Heart right ventricle (tissue), 16 donors: ENCODE measurements at regions not wholly inside any gene's neighbourhood (a gene's known extent, or its start where the extent isn't known, plus 50 kb on each side); places are given as distances from the start of the nearest gene placed in this dataset.
"Not testable (repeated sequence)": the region's sequence is repeated elsewhere in the genome, so short reads cannot be mapped to it uniquely, and the experiment has no call there.

Experiments
- ATAC-seq, 8 donors: fragments of 200-7000 bp; cut with Tn5 transposase; one replicate each; pipeline ENCODE4 v1.9.1; 2020; ENCODE audit warnings: mild to moderate bottlenecking in 8 of 8, moderate library complexity in 8 of 8, moderate number of reproducible peaks in 1 of 8
- DNase-seq, 2 donors: peaks; one replicate each; pipeline ENCODE4 v3.0.0-alpha.2; 2020
- H3K27ac ChIP-seq, 10 donors: fragments of 200-600 bp; sonication (generic) in 2 of 10; one replicate each; pipeline versions ENCODE4 v1.5.0 to v1.8.0; 2020 to 2022; ENCODE audit warnings: mild to moderate bottlenecking in 3 of 10
- H3K27me3 ChIP-seq, 7 donors: fragments of 200-600 bp; one replicate each; pipeline ENCODE4 v1.8.0; 2021 to 2022; ENCODE audit warnings: mild to moderate bottlenecking in 2 of 7
- H3K36me3 ChIP-seq, 9 donors: fragments of 200-600 bp; sonication (generic) in 1 of 9; one replicate each; pipeline versions ENCODE4 v1.5.0 to v1.8.0; 2020 to 2022; ENCODE audit warnings: mild to moderate bottlenecking in 2 of 9
- H3K4me1 ChIP-seq, 9 donors: fragments of 200-600 bp; sonication (generic) in 1 of 9; one replicate each; pipeline versions ENCODE4 v1.5.0 to v1.8.0; 2020 to 2022; ENCODE audit warnings: mild to moderate bottlenecking in 4 of 9
- H3K4me3 ChIP-seq, 10 donors: fragments of 200-600 bp; sonication (generic) in 2 of 10; one replicate each; pipeline versions ENCODE4 v1.5.0 to v1.8.0; 2020 to 2022; ENCODE audit warnings: mild to moderate bottlenecking in 7 of 10, moderate library complexity in 2 of 10
- H3K9me3 ChIP-seq, 11 donors: fragments of 200-600 bp in 10 of 11; sonication (generic) in 2 of 11; one replicate each; pipeline versions ENCODE4 v1.5.0 to v1.8.0; 2013 to 2022; ENCODE audit warnings: mild to moderate bottlenecking in 2 of 11, control low read depth in 1 of 11, moderate library complexity in 1 of 11
- CTCF ChIP-seq, 9 donors: fragments of 200-600 bp; sonication (generic) in 2 of 9; IDR thresholded peaks; one replicate each; pipeline versions ENCODE4 v1.5.0 to v1.8.0; 2021 to 2022; ENCODE audit warnings: antibody characterized with exemption in 9 of 9, mild to moderate bottlenecking in 5 of 9, moderate library complexity in 1 of 9
- WGBS, 2 donors: extraction: QIAGEN DNeasy Blood & Tissue Kit; methylation state at CpG; one replicate each; pipeline ENCODE4 v1.1.7; 2013; ENCODE audit warnings: inconsistent platforms in 1 of 2; 5-methylcytosine and 5-hydroxymethylcytosine counted together
- intact Hi-C, 10 donors: fragments of 100-400 bp; cut with DNase I; formaldehyde crosslinking; loops; one replicate each; pipeline versions ENCODE4 v1.11.1 to v1.14.2; 2022
- donor health status: Arrhythmogenic right ventricular cardiomyopathy.
- donor health status: ischemic (EF 13 %, LVEDD 7.1; RV severe dilation, severe dysfunction).
- donor health status: healthy with polysubstance abuse.
- donor health status: DM: no; HTN: yes; CAD: no.
- donor health status: DM: no; HTN: no; CAD: no.
- donor health status: ischemic (EF 25% LVEDD 6.9; RV normal size, moderate dysfunction).
- donor health status: ischemic (EF 25% LVEDD 5.7; RV mildly dilated, moderate dysfunction).
- donor health status: healthy.
- donor health status: DM: yes; HTN: yes; CAD: no.
- donor health status: Ischemic cardiomyopathy.
- donor health status: ischemic (EF 35%, LVEDD 5.7; RV mildly dilated, moderate dysfunction).
- donor health status: nonischemic (EF 11% LVEDD 7.7; RV severe dilation, severe dysfunction).
- donor health status: DM: yes; HTN: yes; CAD: no.
- donor health status: PGD.
- donor health status: ischemic (EF 29% LVEDD 5.4; RV normal size, mild dysfunction).
- donor health status: nonischemic (EF 23%, LVEDD 6.1; RV moderate dilation, normal function).

- WGBS, 2 donors = 62 to 79% methylated on average over 5 of the region's 5 CpGs
- peaks cover 0 to 7% (median 0%) of the 10 kb centered on the region in 7 donors for H3K27me3 ChIP-seq
- H3K36me3 ChIP-seq = no peaks in the 10 kb centered on the region
- no peak for TF ChIP-seq CTCF (IDR thresholded peaks at IDR 0.05)
- intact Hi-C loops = no loop called here
- H3K4me1 ChIP-seq = no peaks in the 10 kb centered on the region
- ATAC-seq (no peak), DNase-seq (no peak)
- no peak overlapping the region for H3K27ac ChIP-seq
- H3K4me3 ChIP-seq = no peak overlapping the region
- H3K9me3 ChIP-seq = no peaks in the 10 kb centered on the region
Measured at GRCh38 chr13:100958831-100959230, 284.2 kb upstream of the TMTC4 start.

GRCh38 chr13:100957741-100958140 lies 283.1 kb upstream of the TMTC4 start:
- DNase-seq = no peak
- H3K4me3 ChIP-seq = no peak overlapping the region
- no peak for ATAC-seq
- 40 to 71% methylated on average over 4 of the region's 4 CpGs for WGBS, 2 donors
- no peak for TF ChIP-seq CTCF (IDR thresholded peaks at IDR 0.05)
- no peaks in the 10 kb centered on the region for H3K9me3 ChIP-seq
- no peaks in the 10 kb centered on the region for H3K4me1 ChIP-seq
- intact Hi-C loops = no loop called here
- no peaks in the 10 kb centered on the region for H3K36me3 ChIP-seq
- H3K27me3 ChIP-seq = peaks cover 0 to 7% (median 0%) of the 10 kb centered on the region in 7 donors
- H3K27ac ChIP-seq = no peak overlapping the region

- Histone ChIP-seq H3K4me1 (no peaks in the 10 kb centered on the region), H3K36me3 (no peaks in the 10 kb centered on the region), H3K27me3 (peaks cover 0 to 7% (median 0%) of the 10 kb centered on the region in 7 donors), H3K4me3 (no peak overlapping the region), H3K27ac (no peak overlapping the region), H3K9me3 (no peaks in the 10 kb centered on the region)
- WGBS, 2 donors = 60 to 61% methylated on average over 9 of the region's 9 CpGs
- intact Hi-C loops = no loop called here
- no peak for ATAC-seq
- DNase-seq = no peak
- no peak for TF ChIP-seq CTCF (IDR thresholded peaks at IDR 0.05)
Measured at GRCh38 chr13:100954430-100955305, 280.1 kb upstream of the TMTC4 start.

- no peak for TF ChIP-seq CTCF (IDR thresholded peaks at IDR 0.05)
- 75 to 81% methylated on average over 4 of the region's 4 CpGs for WGBS, 2 donors
- no peaks in the 10 kb centered on the region for H3K9me3 ChIP-seq
- H3K27ac ChIP-seq = no peak overlapping the region
- no peaks in the 10 kb centered on the region for H3K27me3 ChIP-seq
- DNase-seq (no peak), ATAC-seq (no peak)
- no peaks in the 10 kb centered on the region for H3K36me3 ChIP-seq
- intact Hi-C loops = no loop called here
- H3K4me3 ChIP-seq = no peak overlapping the region
- H3K4me1 ChIP-seq = no peaks in the 10 kb centered on the region
Measured at GRCh38 chr13:100951016-100951415, 276.4 kb upstream of the TMTC4 start.

GRCh38 chr13:100948937-100949336 lies 274.3 kb upstream of the TMTC4 start:
- H3K27ac ChIP-seq, H3K36me3 ChIP-seq, H3K4me3 ChIP-seq, H3K27me3 ChIP-seq, H3K9me3 ChIP-seq, H3K4me1 ChIP-seq, intact Hi-C loops, ATAC-seq, DNase-seq: not testable (repeated sequence)
- WGBS, 2 donors = 83 to 87% methylated on average over 3 of the region's 3 CpGs
